KBM-7 (cell line): ENCODE measurements at regions not wholly inside any gene's neighbourhood (a gene's known extent, or its start where the extent isn't known, plus 50 kb on each side); places are given as distances from the start of the nearest gene placed in this dataset.
"Not testable (repeated sequence)": the region's sequence is repeated elsewhere in the genome, so short reads cannot be mapped to it uniquely, and the experiment has no call there.

Source experiments
- DNase-seq: peaks from one replicate; pipeline ENCODE4 v3.0.0-alpha.2; 2015
- in situ Hi-C: fragments of 300-500 bp; cut with MboI; formaldehyde crosslinking; loops from 2 replicates; pipeline ENCODE4 v1.14.3; 2020; ENCODE audit warnings: low sequenced_read_pairs, low pct_unique_long_range_greater_than_20kb, mixed read lengths

GRCh38 chr4:148847544-148848255, 405.5 kb upstream of the NR3C2 start:
- in situ Hi-C loops, result no loop called here
- no peak for DNase-seq

GRCh38 chr4:148845609-148846008, 403.4 kb upstream of the NR3C2 start:
- no peak for DNase-seq
- in situ Hi-C loops, result no loop called here

- in situ Hi-C loops, result no loop called here
- no peak for DNase-seq
Observed at GRCh38 chr4:148843625-148844024, 401.4 kb upstream of the NR3C2 start.

GRCh38 chr4:148842843-148843242, 400.6 kb upstream of the NR3C2 start:
- DNase-seq, result no peak

GRCh38 chr4:148837571-148837970, 395.4 kb upstream of the NR3C2 start:
- in situ Hi-C loops, result not testable (repeated sequence)

More at GRCh38 chr4:148842843-148843242, 400.6 kb upstream of the NR3C2 start:
- in situ Hi-C loops, result no loop called here

GRCh38 chr4:148834804-148835631, 392.8 kb upstream of the NR3C2 start:
- DNase-seq, result peak; percentile 64
- in situ Hi-C loops, result no loop called here

More at GRCh38 chr4:148837571-148837970, 395.4 kb upstream of the NR3C2 start:
- DNase-seq, result not testable (repeated sequence)

- in situ Hi-C loops, result no loop called here
- DNase-seq, result no peak
Observed at GRCh38 chr4:148831945-148832344, 389.7 kb upstream of the NR3C2 start.

- in situ Hi-C loops, result no loop called here
- DNase-seq, result no peak
Observed at GRCh38 chr4:148828291-148828690, 386.1 kb upstream of the NR3C2 start.

- DNase-seq, result no peak
- in situ Hi-C loops, result no loop called here
Observed at GRCh38 chr4:148827781-148828180, 385.6 kb upstream of the NR3C2 start.

- no peak for DNase-seq
- in situ Hi-C loops, result no loop called here
Observed at GRCh38 chr4:148823419-148823769, 381.2 kb upstream of the NR3C2 start.

GRCh38 chr4:148822572-148823418, 380.6 kb upstream of the NR3C2 start:
- in situ Hi-C loops, result no loop called here
- no peak for DNase-seq

- in situ Hi-C loops, result no loop called here
Observed at GRCh38 chr4:148814030-148814429, 371.8 kb upstream of the NR3C2 start.

GRCh38 chr4:148813289-148813688, 371.1 kb upstream of the NR3C2 start:
- in situ Hi-C loops, result no loop called here
- DNase-seq, result no peak

More at GRCh38 chr4:148814030-148814429, 371.8 kb upstream of the NR3C2 start:
- DNase-seq, result no peak

GRCh38 chr4:148812101-148812500, 369.9 kb upstream of the NR3C2 start:
- in situ Hi-C loops, result no loop called here
- DNase-seq, result no peak

- DNase-seq, result no peak
- in situ Hi-C loops, result no loop called here
Observed at GRCh38 chr4:148810461-148810860, 368.2 kb upstream of the NR3C2 start.

GRCh38 chr4:148808416-148808815, 366.2 kb upstream of the NR3C2 start:
- in situ Hi-C loops, result no loop called here
- no peak for DNase-seq

- in situ Hi-C loops, result no loop called here
- no peak for DNase-seq
Observed at GRCh38 chr4:148800940-148801339, 358.7 kb upstream of the NR3C2 start.

- in situ Hi-C loops, result no loop called here
- DNase-seq, result no peak
Observed at GRCh38 chr4:148800336-148800885, 358.2 kb upstream of the NR3C2 start.

- DNase-seq, result no peak
- in situ Hi-C loops, result no loop called here
Observed at GRCh38 chr4:148795156-148795864, 353.1 kb upstream of the NR3C2 start.
